Gastroesophageal sphincter (tissue), 3 donors: ENCODE measurements at regions not wholly inside any gene's neighbourhood (a gene's known extent, or its start where the extent isn't known, plus 50 kb on each side); places are given as distances from the start of the nearest gene placed in this dataset.

Source experiments
- EP300 ChIP-seq: sonication (generic); formaldehyde crosslinking; IDR thresholded peaks from one replicate; pipeline ENCODE4 v1.6.1; 2017; ENCODE audit warnings: antibody characterized with exemption, mild to moderate bottlenecking
- POLR2A ChIP-seq, 2 donors: fragments of 450-650 bp; IDR thresholded peaks; one replicate each; pipeline ENCODE4 v1.6.1; 2017; ENCODE audit warnings: antibody characterized with exemption in 2 of 2, mild to moderate bottlenecking in 2 of 2, moderate library complexity in 1 of 2
- TF ChIP-seq, protein P1 (sequence below), 4 experiments: fragments of 200-600 bp in 2 of 4; fragments of 450-650 bp in 2 of 4; sonication (generic) in 1 of 4; IDR thresholded peaks; one replicate each; pipeline ENCODE4 v1.5.1; 2017 to 2019; ENCODE audit warnings: antibody characterized with exemption in 4 of 4, mild to moderate bottlenecking in 2 of 4, moderate library complexity in 2 of 4

DNA sequence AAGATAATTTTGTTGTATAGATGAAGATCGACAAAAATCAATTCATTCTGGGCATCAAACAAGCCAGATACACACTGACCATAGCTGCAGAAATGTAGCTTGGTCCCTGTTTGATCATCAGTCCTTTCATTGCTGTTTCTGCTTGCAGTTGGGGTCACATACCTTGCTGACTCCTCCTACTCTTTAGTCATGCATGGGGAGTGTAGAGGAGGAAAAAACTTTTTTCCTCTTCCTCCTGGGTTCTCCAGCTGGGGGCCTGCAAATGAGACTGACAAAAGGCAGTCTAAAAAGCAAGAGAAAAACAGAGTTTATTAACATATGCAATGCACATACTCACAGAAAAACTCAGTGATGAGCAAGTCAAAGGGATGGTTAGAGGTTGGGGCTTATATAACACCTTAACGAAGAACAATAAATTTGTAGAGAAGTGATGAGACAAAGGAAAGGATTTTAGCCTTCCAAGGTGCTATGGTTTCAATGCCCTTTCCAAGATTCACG lies 105.8 kb downstream of the QRSL1 start:
- TF ChIP-seq, protein P1, sequence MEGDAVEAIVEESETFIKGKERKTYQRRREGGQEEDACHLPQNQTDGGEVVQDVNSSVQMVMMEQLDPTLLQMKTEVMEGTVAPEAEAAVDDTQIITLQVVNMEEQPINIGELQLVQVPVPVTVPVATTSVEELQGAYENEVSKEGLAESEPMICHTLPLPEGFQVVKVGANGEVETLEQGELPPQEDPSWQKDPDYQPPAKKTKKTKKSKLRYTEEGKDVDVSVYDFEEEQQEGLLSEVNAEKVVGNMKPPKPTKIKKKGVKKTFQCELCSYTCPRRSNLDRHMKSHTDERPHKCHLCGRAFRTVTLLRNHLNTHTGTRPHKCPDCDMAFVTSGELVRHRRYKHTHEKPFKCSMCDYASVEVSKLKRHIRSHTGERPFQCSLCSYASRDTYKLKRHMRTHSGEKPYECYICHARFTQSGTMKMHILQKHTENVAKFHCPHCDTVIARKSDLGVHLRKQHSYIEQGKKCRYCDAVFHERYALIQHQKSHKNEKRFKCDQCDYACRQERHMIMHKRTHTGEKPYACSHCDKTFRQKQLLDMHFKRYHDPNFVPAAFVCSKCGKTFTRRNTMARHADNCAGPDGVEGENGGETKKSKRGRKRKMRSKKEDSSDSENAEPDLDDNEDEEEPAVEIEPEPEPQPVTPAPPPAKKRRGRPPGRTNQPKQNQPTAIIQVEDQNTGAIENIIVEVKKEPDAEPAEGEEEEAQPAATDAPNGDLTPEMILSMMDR (IDR thresholded peaks at IDR 0.05), result no peak
- TF ChIP-seq POLR2A (IDR thresholded peaks at IDR 0.05) (no peak), EP300 (no peak)
